GM12878 (cell line): ENCODE measurements at regions not wholly inside any gene's neighbourhood (a gene's known extent, or its start where the extent isn't known, plus 50 kb on each side); places are given as distances from the start of the nearest gene placed in this dataset.

Experiments
- ATAC-seq: fragments of 200-7000 bp; cut with Tn5 transposase; 3 replicates; pipeline ENCODE4 v1.9.1; 2020; ENCODE audit warnings: mild to moderate bottlenecking, moderate library complexity
- BruUV-seq: library from RNA; stranded (reverse); fragments of 400-500 nt; replicated peaks from 2 replicates; lab custom pipeline; 2021; lab: Mats Ljungman, UMichigan
- CTCF ChIA-PET: fragments of 300-600 bp; sonication (Branson Sonifier 250); formaldehyde crosslinking; extraction: SDS; loops from one replicate; lab custom pipeline; 2021; ENCODE audit warnings: inconsistent platforms; lab: Yijun Ruan, JAX
- POLR2A ChIA-PET: fragments of 350-600 bp; formaldehyde crosslinking; extraction: SDS; loops from one replicate; lab custom pipeline; 2021; ENCODE audit warnings: inconsistent platforms; lab: Charles Lee
- RAD21 ChIA-PET: fragments of 300-600 bp; sonication (Branson Sonifier 250); formaldehyde crosslinking; loops from one replicate; lab custom pipeline; 2023; ENCODE audit warnings: antibody characterized with exemption; ENCODE audit not compliant: unreplicated experiment; lab: Charles Lee
- SMC1A ChIA-PET: fragments of 300-600 bp; sonication (Branson Sonifier 250); formaldehyde crosslinking; loops from one replicate; lab custom pipeline; 2023; ENCODE audit not compliant: unreplicated experiment, uncharacterized antibody; lab: Charles Lee
- DNase-seq: peaks from one replicate; pipeline ENCODE4 v3.0.0-alpha.2; 2011; ENCODE audit warnings: low read depth, low spot score
- FAIRE-seq: peaks from 3 replicates; lab custom pipeline; 2011; peaks lifted over from hg19 to GRCh38; lab: Jason Lieb, UNC
- H2AFZ ChIP-seq: 2 replicates; pipeline ENCODE4 v1.6.0; 2011; ENCODE audit warnings: low read depth, low read length, control low read depth; ENCODE audit not compliant: control insufficient read depth
- H3K27ac ChIP-seq: 2 replicates; pipeline ENCODE4 v1.5.1; 2011; ENCODE audit warnings: control low read depth; ENCODE audit not compliant: control insufficient read depth, insufficient read depth
- H3K27me3 ChIP-seq, 2 experiments: replicated peaks in 1 of 2; 2 replicates each; pipeline versions ENCODE4 v1.6.0 to v1.6.1; 2011; ENCODE audit warnings: low read length in 1 of 2; ENCODE audit not compliant: control insufficient read depth in 2 of 2, insufficient read depth in 2 of 2
- H3K36me3 ChIP-seq, 2 experiments: 2 replicates each; pipeline ENCODE4 v1.5.1; 2011; ENCODE audit warnings: low read length in 1 of 2; ENCODE audit not compliant: control insufficient read depth in 2 of 2, insufficient read depth in 2 of 2
- H3K4me1 ChIP-seq: 2 replicates; pipeline ENCODE4 v1.6.1; 2011; ENCODE audit warnings: mild to moderate bottlenecking, low read length, moderate library complexity, mixed read lengths; ENCODE audit not compliant: control insufficient read depth, insufficient read depth
- H3K4me2 ChIP-seq: 2 replicates; pipeline ENCODE4 v1.6.0; 2011; ENCODE audit warnings: control low read depth; ENCODE audit not compliant: control insufficient read depth, insufficient read depth
- H3K4me3 ChIP-seq: fragments of 200-600 bp; sonication (generic); 2 replicates; pipeline ENCODE4 v1.5.1; 2016
- H3K79me2 ChIP-seq: 2 replicates; pipeline ENCODE4 v1.6.0; 2011; ENCODE audit warnings: low read length; ENCODE audit not compliant: control insufficient read depth, insufficient read depth
- H3K9ac ChIP-seq: 2 replicates; pipeline ENCODE4 v1.8.0; 2011; ENCODE audit warnings: low read length, control low read depth, mixed read lengths; ENCODE audit not compliant: control insufficient read depth, insufficient read depth
- H3K9me3 ChIP-seq: replicated peaks from 3 replicates; pipeline ENCODE4 v1.5.1; 2011; ENCODE audit warnings: mild to moderate bottlenecking, low read length; ENCODE audit not compliant: control insufficient read depth, insufficient read depth
- H4K20me1 ChIP-seq: 2 replicates; pipeline ENCODE4 v1.6.0; 2011; ENCODE audit not compliant: control insufficient read depth, insufficient read depth
- ASH2L ChIP-seq: fragments of 300-600, 200-600 bp; sonication (generic); IDR thresholded peaks from 2 replicates; pipeline ENCODE4 v1.6.1; 2017; ENCODE audit warnings: low read depth, mild to moderate bottlenecking, borderline replicate concordance
- BRCA1 ChIP-seq: IDR thresholded peaks from 2 replicates; pipeline ENCODE4 v1.6.1; 2011; ENCODE audit warnings: low read depth, low read length, improper control_type of control experiment
- HCFC1 ChIP-seq: fragments of 150-350 bp; IDR thresholded peaks from 2 replicates; pipeline ENCODE4 v1.6.1; 2014; ENCODE audit warnings: low read length
- NFYB ChIP-seq: IDR thresholded peaks from 2 replicates; pipeline ENCODE4 v1.6.1; 2011; ENCODE audit warnings: low read depth, mild to moderate bottlenecking, low read length, improper control_type of control experiment, moderate library complexity; ENCODE audit not compliant: insufficient read depth
- PAX8 ChIP-seq: fragments of 450-650 bp; IDR thresholded peaks from 2 replicates; pipeline ENCODE4 v1.6.1; 2017; ENCODE audit warnings: mild to moderate bottlenecking, moderate library complexity
- SMAD1 ChIP-seq: fragments of 450-650 bp; IDR thresholded peaks from 2 replicates; pipeline ENCODE4 v1.6.1; 2018; ENCODE audit warnings: mild to moderate bottlenecking, low read depth; ENCODE audit not compliant: partially characterized antibody
- SMARCA5 ChIP-seq: fragments of 450-650 bp; IDR thresholded peaks from 2 replicates; pipeline ENCODE4 v1.6.1; 2017; ENCODE audit warnings: mild to moderate bottlenecking
- SUZ12 ChIP-seq: fragments of 200-600 bp; sonication (generic); IDR thresholded peaks from one replicate; pipeline ENCODE4 v1.6.1; 2018; ENCODE audit warnings: antibody characterized with exemption, mild to moderate bottlenecking; ENCODE audit not compliant: unreplicated experiment
- ZNF207 ChIP-seq: fragments of 450-650 bp; IDR thresholded peaks from 2 replicates; pipeline ENCODE4 v1.6.1; 2014; ENCODE audit warnings: antibody characterized with exemption, mild to moderate bottlenecking, borderline replicate concordance
- WGBS: methylation state at CpG from one replicate; pipeline ENCODE4 v1.1.6; 2016; ENCODE audit warnings: low lambda C conversion rate; ENCODE audit not compliant: insufficient replicate concordance, insufficient coverage; ENCODE audit errors: missing lambda C conversion rate; 5-methylcytosine and 5-hydroxymethylcytosine counted together
- in situ Hi-C: fragments of 300-500 bp; cut with MboI; formaldehyde crosslinking; loops from 9 replicates; pipeline ENCODE4 v1.14.3; 2018; ENCODE audit warnings: mixed read lengths
- intact Hi-C: fragments of 100-400 bp; cut with micrococcal nuclease; formaldehyde crosslinking; loops from one replicate; pipeline ENCODE4 v1.14.2; 2022; ENCODE audit not compliant: unreplicated experiment
- TF ChIP-seq, protein P1 (sequence below): IDR thresholded peaks from 2 replicates; pipeline ENCODE4 v1.6.1; 2012; ENCODE audit warnings: improper control_type of control experiment, low read depth, low read length; ENCODE audit not compliant: insufficient replicate concordance

- Histone ChIP-seq H3K79me2 (no peaks in the 10 kb centered on the region), H3K9ac (no peak overlapping the region), H2AFZ (no peak overlapping the region), H3K4me1 (no peaks in the 10 kb centered on the region), H3K4me2 (no peak overlapping the region), H3K4me3 (no peak overlapping the region), H3K36me3 (no peaks in the 10 kb centered on the region), H3K27ac (no peak overlapping the region), H3K9me3 (no peaks in the 10 kb centered on the region), H4K20me1 (no peaks in the 10 kb centered on the region), H3K27me3 (no peaks in the 10 kb centered on the region)
- ATAC-seq (no peak), FAIRE-seq (no peak), DNase-seq (no peak)
- CTCF ChIA-PET: interaction anchor here (0.6 kb wide), 1 partner anchor 118 kb away, joined by 3 read pairs; no protein-coding TSS in a partner anchor
- TF ChIP-seq ASH2L (no peak), SMAD1 (no peak), BRCA1 (no peak)
- RAD21 ChIA-PET: interaction anchor here (0.6 kb wide), 1 partner anchor 223 kb away, joined by 3 read pairs; no protein-coding TSS in a partner anchor
- POLR2A ChIA-PET: no interaction called here
- WGBS: 44% methylated on average over 5 of the region's 5 CpGs
- no TSS peak for BruUV-seq
- intact Hi-C loops: no loop called here
- in situ Hi-C loops: no loop called here
- SMC1A ChIA-PET: no interaction called here
Measured at GRCh38 chr20:51938559-51939258, 136.4 kb upstream of the SALL4 start.

DNA sequence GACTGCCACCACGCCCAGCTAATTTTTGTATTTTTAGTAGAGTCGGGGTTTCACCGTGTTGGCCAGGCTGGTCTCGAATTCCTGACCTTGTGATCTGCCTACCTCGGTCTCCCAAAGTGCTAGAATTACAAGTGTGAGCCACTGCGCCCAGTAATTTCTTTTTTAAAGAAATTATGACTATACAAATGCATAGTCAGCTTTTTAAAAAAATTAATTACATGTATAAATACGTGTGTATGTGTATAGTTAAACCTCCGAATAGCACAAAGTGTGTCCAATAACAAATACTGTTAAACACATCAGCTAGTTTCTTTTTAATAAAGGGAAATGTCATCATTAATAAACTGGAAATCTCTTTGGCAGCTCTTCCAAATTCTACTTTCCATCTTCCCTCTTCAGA, 135.5 kb upstream of the SALL4 start:
- no peaks in the 10 kb centered on the region for H4K20me1 ChIP-seq
- ChIA-PET SMC1A (no interaction called here), POLR2A (no interaction called here), CTCF (interaction anchor here (0.6 kb wide), 1 partner anchor 950 kb away, joined by 4 read pairs; no protein-coding TSS in a partner anchor), RAD21 (no interaction called here)
- FAIRE-seq (no peak), DNase-seq (no peak), ATAC-seq (no peak)
- H3K4me2 ChIP-seq: no peak overlapping the region
- intact Hi-C loops: no loop called here
- no peak overlapping the region for H2AFZ ChIP-seq
- WGBS: 47% methylated on average over 8 of the region's 8 CpGs
- no peaks in the 10 kb centered on the region for H3K79me2 ChIP-seq
- no peaks in the 10 kb centered on the region for H3K4me1 ChIP-seq
- no peaks in the 10 kb centered on the region for H3K9me3 ChIP-seq
- no peak overlapping the region for H3K27ac ChIP-seq
- in situ Hi-C loops: no loop called here
- no peak overlapping the region for H3K4me3 ChIP-seq
- TF ChIP-seq NFYB (no peak), SUZ12 (no peak), ZNF207 (no peak), PAX8 (no peak), SMARCA5 (no peak), HCFC1 (no peak)
- TF ChIP-seq, protein P1, sequence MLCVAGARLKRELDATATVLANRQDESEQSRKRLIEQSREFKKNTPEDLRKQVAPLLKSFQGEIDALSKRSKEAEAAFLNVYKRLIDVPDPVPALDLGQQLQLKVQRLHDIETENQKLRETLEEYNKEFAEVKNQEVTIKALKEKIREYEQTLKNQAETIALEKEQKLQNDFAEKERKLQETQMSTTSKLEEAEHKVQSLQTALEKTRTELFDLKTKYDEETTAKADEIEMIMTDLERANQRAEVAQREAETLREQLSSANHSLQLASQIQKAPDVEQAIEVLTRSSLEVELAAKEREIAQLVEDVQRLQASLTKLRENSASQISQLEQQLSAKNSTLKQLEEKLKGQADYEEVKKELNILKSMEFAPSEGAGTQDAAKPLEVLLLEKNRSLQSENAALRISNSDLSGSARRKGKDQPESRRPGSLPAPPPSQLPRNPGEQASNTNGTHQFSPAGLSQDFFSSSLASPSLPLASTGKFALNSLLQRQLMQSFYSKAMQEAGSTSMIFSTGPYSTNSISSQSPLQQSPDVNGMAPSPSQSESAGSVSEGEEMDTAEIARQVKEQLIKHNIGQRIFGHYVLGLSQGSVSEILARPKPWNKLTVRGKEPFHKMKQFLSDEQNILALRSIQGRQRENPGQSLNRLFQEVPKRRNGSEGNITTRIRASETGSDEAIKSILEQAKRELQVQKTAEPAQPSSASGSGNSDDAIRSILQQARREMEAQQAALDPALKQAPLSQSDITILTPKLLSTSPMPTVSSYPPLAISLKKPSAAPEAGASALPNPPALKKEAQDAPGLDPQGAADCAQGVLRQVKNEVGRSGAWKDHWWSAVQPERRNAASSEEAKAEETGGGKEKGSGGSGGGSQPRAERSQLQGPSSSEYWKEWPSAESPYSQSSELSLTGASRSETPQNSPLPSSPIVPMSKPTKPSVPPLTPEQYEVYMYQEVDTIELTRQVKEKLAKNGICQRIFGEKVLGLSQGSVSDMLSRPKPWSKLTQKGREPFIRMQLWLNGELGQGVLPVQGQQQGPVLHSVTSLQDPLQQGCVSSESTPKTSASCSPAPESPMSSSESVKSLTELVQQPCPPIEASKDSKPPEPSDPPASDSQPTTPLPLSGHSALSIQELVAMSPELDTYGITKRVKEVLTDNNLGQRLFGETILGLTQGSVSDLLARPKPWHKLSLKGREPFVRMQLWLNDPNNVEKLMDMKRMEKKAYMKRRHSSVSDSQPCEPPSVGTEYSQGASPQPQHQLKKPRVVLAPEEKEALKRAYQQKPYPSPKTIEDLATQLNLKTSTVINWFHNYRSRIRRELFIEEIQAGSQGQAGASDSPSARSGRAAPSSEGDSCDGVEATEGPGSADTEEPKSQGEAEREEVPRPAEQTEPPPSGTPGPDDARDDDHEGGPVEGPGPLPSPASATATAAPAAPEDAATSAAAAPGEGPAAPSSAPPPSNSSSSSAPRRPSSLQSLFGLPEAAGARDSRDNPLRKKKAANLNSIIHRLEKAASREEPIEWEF: no peak
- no peaks in the 10 kb centered on the region for H3K36me3 ChIP-seq
- no peaks in the 10 kb centered on the region for H3K27me3 ChIP-seq
- H3K9ac ChIP-seq: no peak overlapping the region
- no TSS peak for BruUV-seq
